ENCODE measurements at regions not wholly inside any gene's neighbourhood (a gene's known extent, or its start where the extent isn't known, plus 50 kb on each side); places are given as distances from the start of the nearest gene placed in this dataset.

GRCh38 chr4:35252071-35252470, 992.2 kb downstream of the ARAP2 start:
- Histone ChIP-seq H3K27me3 (ENCODE audit: insufficient read depth, low read length, poor library complexity, severe bottlenecking) (no peaks in the 10 kb centered on the region), H3K36me3 (ENCODE audit: insufficient read depth, low read length) (no peaks in the 10 kb centered on the region), H3K4me2 (ENCODE audit: low read depth, low read length, poor library complexity, severe bottlenecking) (no peak overlapping the region), H3K4me1 (ENCODE audit: insufficient read depth, low read length, poor library complexity, severe bottlenecking) (no peaks in the 10 kb centered on the region), H3F3A (ENCODE audit: low read depth) (no peaks in the 10 kb centered on the region), H3K79me2 (ENCODE audit: insufficient read depth, low read length) (no peaks in the 10 kb centered on the region), H2AFZ (ENCODE audit: low read length) (no peak overlapping the region), H3K9me3 (ENCODE audit: insufficient read depth, low read depth, low read length) (no peaks in the 10 kb centered on the region), H3K9ac (ENCODE audit: low read depth, low read length, poor library complexity, severe bottlenecking) (no peak overlapping the region), H3K4me3 (ENCODE audit: low read length, poor library complexity, severe bottlenecking) (no peak overlapping the region), H3K9me2 (replicated peaks; ENCODE audit: low read depth, low read length) (no peaks in the 10 kb centered on the region), H4K20me1 (ENCODE audit: insufficient read depth, low read length, poor library complexity, severe bottlenecking) (no peaks in the 10 kb centered on the region)
- TF ChIP-seq CTCF (conservative IDR thresholded peaks at IDR 0.05; ENCODE audit: low read length) (no peak), EZH2phosphoT487 (IDR thresholded peaks at IDR 0.05; ENCODE audit: borderline replicate concordance) (no peak)

GRCh38 chr4:35252866-35253265, 991.4 kb downstream of the ARAP2 start:
- Histone ChIP-seq H4K20me1 (ENCODE audit: insufficient read depth, low read length, poor library complexity, severe bottlenecking) (no peaks in the 10 kb centered on the region), H3K9me3 (ENCODE audit: insufficient read depth, low read depth, low read length) (no peaks in the 10 kb centered on the region), H3F3A (ENCODE audit: low read depth) (no peaks in the 10 kb centered on the region), H3K9ac (ENCODE audit: low read depth, low read length, poor library complexity, severe bottlenecking) (no peak overlapping the region), H3K79me2 (ENCODE audit: insufficient read depth, low read length) (no peaks in the 10 kb centered on the region), H3K4me1 (ENCODE audit: insufficient read depth, low read length, poor library complexity, severe bottlenecking) (no peaks in the 10 kb centered on the region), H2AFZ (ENCODE audit: low read length) (no peak overlapping the region), H3K27me3 (ENCODE audit: insufficient read depth, low read length, poor library complexity, severe bottlenecking) (no peaks in the 10 kb centered on the region), H3K4me2 (ENCODE audit: low read depth, low read length, poor library complexity, severe bottlenecking) (no peak overlapping the region), H3K9me2 (replicated peaks; ENCODE audit: low read depth, low read length) (no peaks in the 10 kb centered on the region), H3K4me3 (ENCODE audit: low read length, poor library complexity, severe bottlenecking) (no peak overlapping the region), H3K36me3 (ENCODE audit: insufficient read depth, low read length) (no peaks in the 10 kb centered on the region)
- TF ChIP-seq CTCF (conservative IDR thresholded peaks at IDR 0.05; ENCODE audit: low read length) = no peak
- no peak for TF ChIP-seq EZH2phosphoT487 (IDR thresholded peaks at IDR 0.05; ENCODE audit: borderline replicate concordance)

DNA sequence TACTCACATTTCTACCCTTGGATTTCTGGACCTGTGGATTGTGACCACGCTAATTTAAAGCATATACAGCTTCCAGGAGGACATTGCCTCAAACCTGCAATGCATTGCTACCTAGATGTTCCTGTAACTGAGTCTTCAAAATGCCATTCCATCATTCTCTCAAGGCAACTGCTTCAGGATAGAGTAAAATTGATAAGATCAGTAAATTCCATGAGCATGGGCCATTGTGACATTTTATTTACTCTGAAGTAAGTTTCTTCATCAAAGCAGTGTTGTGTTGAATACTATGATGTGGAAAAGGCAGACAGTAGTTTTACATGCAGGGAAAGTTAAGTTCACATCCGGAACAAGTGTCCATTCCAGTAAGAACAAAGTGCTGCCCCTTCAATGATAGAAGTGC, 991.0 kb downstream of the ARAP2 start:
- Histone ChIP-seq H3K4me2 (ENCODE audit: low read depth, low read length, poor library complexity, severe bottlenecking) (no peak overlapping the region), H4K20me1 (ENCODE audit: insufficient read depth, low read length, poor library complexity, severe bottlenecking) (no peaks in the 10 kb centered on the region), H3K4me1 (ENCODE audit: insufficient read depth, low read length, poor library complexity, severe bottlenecking) (no peaks in the 10 kb centered on the region), H3K9me3 (ENCODE audit: insufficient read depth, low read depth, low read length) (no peaks in the 10 kb centered on the region), H3K79me2 (ENCODE audit: insufficient read depth, low read length) (no peaks in the 10 kb centered on the region), H3K4me3 (ENCODE audit: low read length, poor library complexity, severe bottlenecking) (no peak overlapping the region), H3K9me2 (replicated peaks; ENCODE audit: low read depth, low read length) (no peaks in the 10 kb centered on the region), H3K36me3 (ENCODE audit: insufficient read depth, low read length) (no peaks in the 10 kb centered on the region), H3F3A (ENCODE audit: low read depth) (no peaks in the 10 kb centered on the region), H3K9ac (ENCODE audit: low read depth, low read length, poor library complexity, severe bottlenecking) (no peak overlapping the region), H3K27me3 (ENCODE audit: insufficient read depth, low read length, poor library complexity, severe bottlenecking) (no peaks in the 10 kb centered on the region), H2AFZ (ENCODE audit: low read length) (no peak overlapping the region)
- no peak for TF ChIP-seq EZH2phosphoT487 (IDR thresholded peaks at IDR 0.05; ENCODE audit: borderline replicate concordance)
- TF ChIP-seq CTCF (conservative IDR thresholded peaks at IDR 0.05; ENCODE audit: low read length) = no peak

Data from Loucy (cell line).